Prostate gland (tissue), 2 donors: ENCODE measurements at regions not wholly inside any gene's neighbourhood (a gene's known extent, or its start where the extent isn't known, plus 50 kb on each side); places are given as distances from the start of the nearest gene placed in this dataset.

Source experiments
- DNase-seq: peaks from one replicate; pipeline ENCODE4 v3.0.0-alpha.2; 2019; ENCODE audit warnings: low spot score
- H3K27ac ChIP-seq, 2 donors: fragments of 200-600 bp; sonication (generic); 2 replicates each; pipeline ENCODE4 v1.5.1; 2017 to 2019
- H3K27me3 ChIP-seq: fragments of 200-600 bp; sonication (generic); replicated peaks from 2 replicates; pipeline ENCODE4 v1.5.1; 2019; ENCODE audit not compliant: insufficient read depth
- H3K36me3 ChIP-seq, 2 donors: fragments of 200-600 bp; sonication (generic); 1 replicate in 1 of 2; 2 replicates in 1 of 2; pipeline versions ENCODE4 v1.5.1 to v1.8.1; 2017 to 2019
- H3K4me1 ChIP-seq: fragments of 200-600 bp; sonication (generic); replicated peaks from 2 replicates; pipeline ENCODE4 v1.5.1; 2019
- H3K4me3 ChIP-seq, 2 donors: fragments of 200-600 bp; sonication (generic); 2 replicates each; pipeline ENCODE4 v1.5.1; 2017 to 2019
- H3K9me3 ChIP-seq: fragments of 200-600 bp; sonication (generic); 2 replicates; pipeline ENCODE4 v1.5.1; 2017
- CTCF ChIP-seq, 4 experiments: fragments of 200-600 bp in 2 of 4; fragments of 450-650 bp in 2 of 4; sonication (generic) in 2 of 4; IDR thresholded peaks; 1 replicate in 3 of 4; 2 replicates in 1 of 4; pipeline ENCODE4 v1.5.1; 2016 to 2019; ENCODE audit warnings: antibody characterized with exemption in 4 of 4, mild to moderate bottlenecking in 2 of 4, moderate library complexity in 2 of 4
- POLR2A ChIP-seq: fragments of 450-650 bp; IDR thresholded peaks from one replicate; pipeline ENCODE4 v1.6.1; 2016; ENCODE audit warnings: antibody characterized with exemption, mild to moderate bottlenecking
- POLR2AphosphoS5 ChIP-seq: sonication (generic); formaldehyde crosslinking; IDR thresholded peaks from one replicate; pipeline ENCODE4 v1.6.1; 2017; ENCODE audit warnings: antibody characterized with exemption
- WGBS: methylation state at CpG from one replicate; pipeline ENCODE4 v1.1.5; 2018; 5-methylcytosine and 5-hydroxymethylcytosine counted together
- intact Hi-C: fragments of 100-400 bp; cut with DNase I; formaldehyde crosslinking; loops from one replicate; pipeline ENCODE4 v1.14.2; 2022

DNA sequence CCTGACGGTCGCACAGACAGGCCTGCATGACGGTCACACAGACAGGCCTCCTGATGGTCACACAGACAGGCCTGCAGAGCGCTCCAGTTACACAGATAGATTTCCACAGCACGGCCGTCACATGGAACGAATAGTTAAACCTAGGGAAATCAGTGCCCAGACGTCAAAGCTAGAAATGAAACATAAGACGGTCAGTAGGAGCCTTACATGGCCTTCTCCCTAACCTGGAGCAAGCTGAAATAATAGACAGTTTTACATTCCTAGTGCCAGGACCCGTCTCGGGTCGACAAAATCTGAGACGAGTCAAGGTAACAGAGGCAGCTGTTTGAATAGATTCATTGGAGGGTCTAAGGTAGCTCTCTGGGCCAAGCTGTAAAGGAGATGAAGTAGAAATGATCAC, 126.9 kb downstream of the MTNR1A start:
- 84% methylated on average over 13 of the region's 13 CpGs for WGBS
- no peak for DNase-seq
- Histone ChIP-seq H3K27me3 (no peaks in the 10 kb centered on the region), H3K36me3 (no peaks in the 10 kb centered on the region), H3K27ac (no peak overlapping the region), H3K9me3 (no peaks in the 10 kb centered on the region), H3K4me3 (no peak overlapping the region), H3K4me1 (no peaks in the 10 kb centered on the region)
- intact Hi-C loops, result no loop called here
- TF ChIP-seq CTCF (IDR thresholded peaks at IDR 0.05), result no peak
- TF ChIP-seq POLR2A, result no peak
- TF ChIP-seq POLR2AphosphoS5, result no peak

GRCh38 chr4:186424745-186425144, 130.6 kb downstream of the MTNR1A start:
- DNase-seq, result no peak
- intact Hi-C loops, result no loop called here
- Histone ChIP-seq H3K27ac (no peak overlapping the region), H3K4me1 (no peaks in the 10 kb centered on the region), H3K36me3 (no peaks in the 10 kb centered on the region), H3K9me3 (no peaks in the 10 kb centered on the region), H3K4me3 (no peak overlapping the region), H3K27me3 (no peaks in the 10 kb centered on the region)
- TF ChIP-seq CTCF (IDR thresholded peaks at IDR 0.05), result no peak
- TF ChIP-seq POLR2A, result no peak
- TF ChIP-seq POLR2AphosphoS5, result no peak
- 51% methylated on average over 4 of the region's 4 CpGs for WGBS

GRCh38 chr4:186422296-186422695, 133.1 kb downstream of the MTNR1A start:
- H3K27ac ChIP-seq, result no peak overlapping the region
- no peaks in the 10 kb centered on the region for H3K9me3 ChIP-seq
- intact Hi-C loops, result no loop called here
- WGBS, result 21% methylated on average over 2 of the region's 2 CpGs
- no peaks in the 10 kb centered on the region for H3K4me1 ChIP-seq
- no peak for DNase-seq
- TF ChIP-seq CTCF (IDR thresholded peaks at IDR 0.05), result no peak
- TF ChIP-seq POLR2AphosphoS5, result no peak
- TF ChIP-seq POLR2A, result no peak
- H3K36me3 ChIP-seq, result no peaks in the 10 kb centered on the region
- no peak overlapping the region for H3K4me3 ChIP-seq
- H3K27me3 ChIP-seq, result no peaks in the 10 kb centered on the region

DNA sequence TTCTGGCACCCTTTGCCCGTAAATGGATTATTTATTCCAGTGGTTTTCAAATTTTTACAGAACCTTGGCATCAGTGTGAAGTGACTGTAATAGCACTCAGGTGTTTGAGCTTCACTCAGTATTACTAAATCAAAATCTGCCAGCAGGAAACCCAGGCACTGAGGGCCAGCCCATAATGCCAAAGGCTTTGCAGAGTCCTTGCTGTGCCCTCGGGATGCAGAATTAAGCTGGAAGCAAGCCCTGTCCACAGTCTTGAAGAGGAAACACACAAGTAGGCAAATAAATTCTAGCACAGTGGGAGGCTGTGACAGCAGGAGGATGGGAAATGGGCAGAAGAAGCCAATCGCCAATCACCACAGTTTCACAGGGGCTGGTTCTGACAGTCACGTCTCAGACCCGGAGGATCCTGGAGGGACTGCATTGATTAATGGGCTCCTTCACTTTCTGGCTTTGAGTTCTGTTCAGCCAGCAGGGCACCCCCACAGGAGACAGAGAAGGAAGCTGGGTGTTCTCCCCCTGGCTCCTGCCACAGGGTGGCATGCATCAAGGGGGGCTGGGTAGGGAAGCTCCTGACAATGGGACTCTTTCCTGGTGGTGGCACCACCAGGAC, 138.8 kb downstream of the MTNR1A start:
- H3K27ac ChIP-seq, result no peak overlapping the region
- H3K27me3 ChIP-seq, result no peaks in the 10 kb centered on the region
- H3K9me3 ChIP-seq, result no peaks in the 10 kb centered on the region
- TF ChIP-seq CTCF (IDR thresholded peaks at IDR 0.05) (no peak), POLR2A (no peak)
- no peak for DNase-seq
- no peaks in the 10 kb centered on the region for H3K4me1 ChIP-seq
- no peaks in the 10 kb centered on the region for H3K36me3 ChIP-seq
- WGBS, result 68% methylated on average over 5 of the region's 5 CpGs
- intact Hi-C loops, result no loop called here
- no peak overlapping the region for H3K4me3 ChIP-seq

GRCh38 chr4:186414390-186414789, 141.0 kb downstream of the MTNR1A start:
- no peaks in the 10 kb centered on the region for H3K4me1 ChIP-seq
- DNase-seq, result no peak
- no peak overlapping the region for H3K4me3 ChIP-seq
- WGBS, result 98% methylated on average over 1 of the region's 1 CpG
- no peaks in the 10 kb centered on the region for H3K9me3 ChIP-seq
- no peak for TF ChIP-seq CTCF (IDR thresholded peaks at IDR 0.05)
- no peak for TF ChIP-seq POLR2A
- no peak for TF ChIP-seq POLR2AphosphoS5
- intact Hi-C loops, result no loop called here
- H3K27ac ChIP-seq, result no peak overlapping the region
- no peaks in the 10 kb centered on the region for H3K36me3 ChIP-seq
- no peaks in the 10 kb centered on the region for H3K27me3 ChIP-seq
